ENCODE measurements at regions not wholly inside any gene's neighbourhood (a gene's known extent, or its start where the extent isn't known, plus 50 kb on each side); places are given as distances from the start of the nearest gene placed in this dataset.

- Mint-ChIP-seq H3K4me1 (peaks cover 13% of the 10 kb centered on the region), H3K27me3 (peaks cover 16% of the 10 kb centered on the region), H3K27ac (no peak overlapping the region), H3K4me3 (no peak overlapping the region), H3K9me3 (ENCODE audit: insufficient read depth) (peaks cover 6% of the 10 kb centered on the region)
- intact Hi-C loops (cut with micrococcal nuclease) = no loop called here
- Histone ChIP-seq H3K4me1 (ENCODE audit: control insufficient read depth in 2 of 2, insufficient read depth in 2 of 2, low read length in 2 of 2) (peaks cover 7 to 13% of the 10 kb centered on the region in 2 donors), H3K79me2 (ENCODE audit: control insufficient read depth, insufficient read depth, low read length) (no peaks in the 10 kb centered on the region), H3K27me3 (replicated peaks in 1 of 4; ENCODE audit: control extremely low read depth in 1 of 4, control insufficient read depth in 3 of 4, insufficient read depth in 4 of 4, low read length in 3 of 4) (no peaks in the 10 kb centered on the region), H3K9ac (ENCODE audit: low read length) (no peak overlapping the region), H3K36me3 (replicated peaks in 1 of 2; ENCODE audit: control extremely low read depth in 1 of 2, control insufficient read depth in 1 of 2, extremely low read depth in 1 of 2, insufficient read depth in 2 of 2, low read length in 1 of 2) (no peaks in the 10 kb centered on the region), H3K4me2 (replicated peaks; ENCODE audit: low read depth, low read length, poor library complexity, severe bottlenecking) (no peak overlapping the region), H4K20me1 (ENCODE audit: control insufficient read depth, insufficient read depth, low read length, poor library complexity, severe bottlenecking) (no peaks in the 10 kb centered on the region), H3K9me3 (ENCODE audit: control extremely low read depth in 1 of 3, control insufficient read depth in 2 of 3, insufficient read depth in 1 of 3, low read length in 2 of 3) (peaks cover 0 to 12% (median 3%) of the 10 kb centered on the region in 3 donors), H3K27ac (ENCODE audit: low read length in 2 of 2) (no peak overlapping the region), H3K4me3 (ENCODE audit: control extremely low read depth in 1 of 5, extremely low read depth in 1 of 5, insufficient read depth in 1 of 5, low read depth in 2 of 5, low read length in 4 of 5) (no peak overlapping the region), H2AFZ (ENCODE audit: insufficient read depth, low read depth, low read length, poor library complexity, severe bottlenecking) (no peak overlapping the region)
- ATAC-seq (ENCODE audit: low read depth) (no peak), DNase-seq (no peak)
- ChIA-PET CTCF (interaction anchor here (0.8 to 0.9 kb wide), 2 partner anchors 15 to 16 kb away, joined by 3 to 4 read pairs; no protein-coding TSS in a partner anchor), POLR2A (no interaction called here)
- 96% methylated on average over 3 of the region's 5 CpGs for WGBS (ENCODE audit: insufficient coverage)
- no peak for TF ChIP-seq CTCF (IDR thresholded peaks at IDR 0.05)
- no peak for TF ChIP-seq EZH2 (IDR thresholded peaks at IDR 0.05; ENCODE audit: borderline replicate concordance, insufficient read depth, low read depth, low read length, poor library complexity, severe bottlenecking)
Measured at GRCh38 chr6:110543106-110543505, 66.7 kb upstream of the SLC22A16 start.

GRCh38 chr6:110542311-110543024 lies 66.1 kb upstream of the SLC22A16 start:
- Histone ChIP-seq H3K27ac (ENCODE audit: low read length in 2 of 2) (no peak overlapping the region), H3K4me2 (replicated peaks; ENCODE audit: low read depth, low read length, poor library complexity, severe bottlenecking) (no peak overlapping the region), H3K4me1 (ENCODE audit: control insufficient read depth in 2 of 2, insufficient read depth in 2 of 2, low read length in 2 of 2) (peaks cover 7 to 13% of the 10 kb centered on the region in 2 donors), H4K20me1 (ENCODE audit: control insufficient read depth, insufficient read depth, low read length, poor library complexity, severe bottlenecking) (no peaks in the 10 kb centered on the region), H3K79me2 (ENCODE audit: control insufficient read depth, insufficient read depth, low read length) (no peaks in the 10 kb centered on the region), H3K9me3 (ENCODE audit: control extremely low read depth in 1 of 3, control insufficient read depth in 2 of 3, insufficient read depth in 1 of 3, low read length in 2 of 3) (peaks cover 0 to 12% (median 3%) of the 10 kb centered on the region in 3 donors), H3K27me3 (replicated peaks in 1 of 4; ENCODE audit: control extremely low read depth in 1 of 4, control insufficient read depth in 3 of 4, insufficient read depth in 4 of 4, low read length in 3 of 4) (no peaks in the 10 kb centered on the region), H2AFZ (ENCODE audit: insufficient read depth, low read depth, low read length, poor library complexity, severe bottlenecking) (no peak overlapping the region), H3K4me3 (ENCODE audit: control extremely low read depth in 1 of 5, extremely low read depth in 1 of 5, insufficient read depth in 1 of 5, low read depth in 2 of 5, low read length in 4 of 5) (no peak overlapping the region), H3K9ac (ENCODE audit: low read length) (no peak overlapping the region), H3K36me3 (replicated peaks in 1 of 2; ENCODE audit: control extremely low read depth in 1 of 2, control insufficient read depth in 1 of 2, extremely low read depth in 1 of 2, insufficient read depth in 2 of 2, low read length in 1 of 2) (no peaks in the 10 kb centered on the region)
- WGBS (ENCODE audit: insufficient coverage) = 90% methylated on average over 10 of the region's 11 CpGs
- peaks cover 13% of the 10 kb centered on the region for H3K4me1 Mint-ChIP-seq
- CTCF ChIA-PET = interaction anchor here (0.8 to 0.9 kb wide), 2 partner anchors 14 to 15 kb away, joined by 3 to 4 read pairs; no protein-coding TSS in a partner anchor
- H3K9me3 Mint-ChIP-seq (ENCODE audit: insufficient read depth) = peaks cover 6% of the 10 kb centered on the region
- H3K27ac Mint-ChIP-seq = no peak overlapping the region
- ATAC-seq (ENCODE audit: low read depth) (no peak), DNase-seq (no peak)
- POLR2A ChIA-PET = no interaction called here
- peaks cover 16% of the 10 kb centered on the region for H3K27me3 Mint-ChIP-seq
- TF ChIP-seq CTCF (IDR thresholded peaks at IDR 0.05) = no peak
- no peak for TF ChIP-seq EZH2 (IDR thresholded peaks at IDR 0.05; ENCODE audit: borderline replicate concordance, insufficient read depth, low read depth, low read length, poor library complexity, severe bottlenecking)
- no peak overlapping the region for H3K4me3 Mint-ChIP-seq
- intact Hi-C loops (cut with micrococcal nuclease) = no loop called here
